Skeletal muscle satellite cell (primary cell): ENCODE measurements at regions not wholly inside any gene's neighbourhood (a gene's known extent, or its start where the extent isn't known, plus 50 kb on each side); places are given as distances from the start of the nearest gene placed in this dataset.

ENCODE experiments used
- H3K27me3 ChIP-seq: 2 replicates; pipeline ENCODE4 v1.7.0; 2013; ENCODE audit warnings: low read length; ENCODE audit not compliant: control insufficient read depth, insufficient read depth
- H3K36me3 ChIP-seq: 2 replicates; pipeline ENCODE4 v1.7.0; 2013; ENCODE audit warnings: mild to moderate bottlenecking, control low read depth, low read length; ENCODE audit not compliant: insufficient read depth
- H3K4me1 ChIP-seq: 2 replicates; pipeline ENCODE4 v1.7.0; 2013; ENCODE audit warnings: low read length; ENCODE audit not compliant: control insufficient read depth, insufficient read depth
- H3K4me2 ChIP-seq: 2 replicates; pipeline ENCODE4 v1.7.0; 2013; ENCODE audit warnings: mild to moderate bottlenecking, low read length
- H3K4me3 ChIP-seq: 2 replicates; pipeline ENCODE4 v1.7.0; 2013; ENCODE audit warnings: low read length
- H3K9ac ChIP-seq: 2 replicates; pipeline ENCODE4 v1.7.0; 2013; ENCODE audit warnings: mild to moderate bottlenecking, low read depth, low read length, moderate library complexity
- H3K9me3 ChIP-seq: replicated peaks from 2 replicates; pipeline ENCODE4 v1.7.0; 2013; ENCODE audit warnings: mild to moderate bottlenecking, control low read depth, low read length

DNA sequence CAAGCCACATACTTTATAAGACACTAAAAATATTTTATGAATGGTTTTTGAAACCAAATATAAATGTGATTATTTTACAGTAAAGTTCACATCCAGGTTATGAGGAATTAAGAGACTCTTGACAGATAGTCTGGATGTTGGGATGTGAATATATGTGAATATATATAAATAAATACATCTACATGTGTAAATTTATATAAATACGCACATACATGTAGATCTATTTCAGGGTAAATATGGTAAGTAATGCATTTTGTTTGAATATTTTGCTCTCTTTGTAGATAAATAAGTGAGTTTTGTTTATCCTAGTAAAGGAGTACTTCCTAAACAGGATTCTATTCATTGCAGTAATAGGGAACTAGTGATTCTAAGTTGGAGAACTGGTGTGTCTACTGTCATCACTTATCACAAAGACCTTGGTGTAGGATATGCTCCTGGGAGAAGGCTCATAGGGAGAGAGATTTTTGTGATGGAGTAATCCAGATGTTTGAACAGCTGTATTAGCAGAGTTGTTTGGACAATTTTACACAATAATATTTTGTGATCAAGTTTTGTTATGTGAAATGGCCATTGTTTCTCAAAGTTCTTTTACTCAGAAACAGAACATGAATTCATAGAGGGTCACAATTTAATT is 60.2 kb upstream of the NT5C1B start:
- H3K9ac ChIP-seq: no peak overlapping the region

DNA sequence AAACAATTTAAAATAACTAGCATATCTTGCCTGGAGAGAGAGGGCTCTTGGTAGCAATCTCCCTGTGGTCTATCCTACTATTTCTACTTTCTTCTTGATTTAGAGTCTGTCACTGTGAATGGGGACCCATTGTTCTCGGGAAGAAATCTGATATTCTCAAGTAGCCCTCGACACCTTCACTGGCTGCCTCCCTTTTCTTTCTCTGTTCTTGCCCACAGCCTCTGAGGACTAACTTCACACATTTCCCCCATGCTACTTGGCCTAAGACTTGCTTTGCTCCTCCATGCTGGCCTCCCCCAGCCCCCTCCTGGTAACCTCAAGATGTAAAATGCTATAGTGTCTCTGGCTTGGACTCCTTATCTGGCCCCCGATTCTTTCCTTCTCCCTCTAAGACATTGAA is 58.8 kb upstream of the NT5C1B start:
- H3K9ac ChIP-seq: no peak overlapping the region
- H3K36me3 ChIP-seq: no peaks in the 10 kb centered on the region
- H3K9me3 ChIP-seq: no peaks in the 10 kb centered on the region
- no peaks in the 10 kb centered on the region for H3K27me3 ChIP-seq
- H3K4me2 ChIP-seq: no peak overlapping the region
- no peak overlapping the region for H3K4me3 ChIP-seq
- peaks cover 20% of the 10 kb centered on the region for H3K4me1 ChIP-seq

More for the DNA sequence above, 60.2 kb upstream of the NT5C1B start:
- Histone ChIP-seq H3K4me2 (no peak overlapping the region), H3K4me1 (peaks cover 20% of the 10 kb centered on the region), H3K4me3 (no peak overlapping the region), H3K27me3 (no peaks in the 10 kb centered on the region), H3K36me3 (no peaks in the 10 kb centered on the region), H3K9me3 (no peaks in the 10 kb centered on the region)

DNA sequence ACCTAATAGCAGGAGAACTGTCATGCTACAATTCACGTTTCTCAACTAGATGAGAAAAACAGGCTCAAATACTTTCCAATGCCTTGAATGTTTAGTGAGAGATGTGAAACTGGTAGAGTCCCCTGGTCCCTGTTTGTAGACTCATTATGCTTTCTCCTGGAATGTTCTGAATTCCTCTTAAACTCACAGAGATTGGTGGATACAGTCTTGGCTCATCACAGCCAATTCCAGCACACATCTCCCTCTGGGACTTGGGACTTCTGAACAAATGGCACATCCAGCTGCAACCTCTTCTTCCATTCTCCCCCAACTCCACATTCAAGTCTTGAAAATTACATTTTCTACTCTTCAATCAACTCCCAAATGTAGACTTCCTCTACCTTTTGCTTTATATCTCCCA is 58.4 kb upstream of the NT5C1B start:
- Histone ChIP-seq H3K27me3 (no peaks in the 10 kb centered on the region), H3K4me2 (no peak overlapping the region), H3K9ac (no peak overlapping the region), H3K4me3 (no peak overlapping the region), H3K4me1 (peaks cover 17% of the 10 kb centered on the region), H3K36me3 (no peaks in the 10 kb centered on the region), H3K9me3 (no peaks in the 10 kb centered on the region)

DNA sequence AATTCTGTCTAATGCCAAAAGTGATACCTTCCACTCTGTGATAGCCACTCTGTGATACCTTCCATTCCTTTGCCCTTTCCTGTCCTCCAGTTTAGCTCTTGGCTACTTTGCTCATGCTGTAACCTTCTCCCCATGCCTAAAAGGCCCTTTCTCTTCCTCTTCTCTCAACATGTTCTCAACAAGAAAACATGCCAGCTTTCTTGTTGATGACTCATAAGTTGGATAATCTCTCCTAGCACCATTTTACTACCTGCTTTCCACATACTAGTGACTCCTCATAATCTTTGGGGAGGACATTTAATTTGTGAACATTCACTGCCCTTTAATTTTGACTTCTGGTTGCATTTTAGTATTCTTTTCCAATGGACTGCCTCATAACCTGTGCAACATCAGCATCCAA is 55.9 kb upstream of the NT5C1B start:
- H3K4me3 ChIP-seq: no peak overlapping the region
- H3K4me2 ChIP-seq: no peak overlapping the region
- no peak overlapping the region for H3K9ac ChIP-seq
- H3K27me3 ChIP-seq: no peaks in the 10 kb centered on the region
- peaks cover 3% of the 10 kb centered on the region for H3K4me1 ChIP-seq
- H3K36me3 ChIP-seq: no peaks in the 10 kb centered on the region
- H3K9me3 ChIP-seq: no peaks in the 10 kb centered on the region

DNA sequence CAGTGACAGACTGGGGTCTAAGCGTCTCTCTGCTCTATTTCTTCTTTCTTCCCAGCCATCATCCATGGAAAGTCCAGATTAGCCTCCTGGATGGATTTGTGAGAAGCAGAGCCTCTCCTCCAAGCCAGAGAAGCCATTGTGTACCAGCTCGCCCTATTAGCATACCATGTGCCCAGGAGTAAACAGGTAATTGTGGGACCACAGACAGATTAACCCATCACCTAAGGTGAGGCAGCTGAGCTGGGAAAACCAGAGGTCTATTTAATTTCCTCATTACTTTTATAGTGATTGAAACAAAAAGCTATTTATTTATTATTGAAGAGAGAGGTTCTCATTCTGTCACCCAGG is 54.7 kb upstream of the NT5C1B start:
- peaks cover 3% of the 10 kb centered on the region for H3K4me1 ChIP-seq
- no peak overlapping the region for H3K9ac ChIP-seq
- no peaks in the 10 kb centered on the region for H3K36me3 ChIP-seq
- H3K27me3 ChIP-seq: no peaks in the 10 kb centered on the region
- H3K9me3 ChIP-seq: no peaks in the 10 kb centered on the region
- H3K4me2 ChIP-seq: no peak overlapping the region
- no peak overlapping the region for H3K4me3 ChIP-seq

DNA sequence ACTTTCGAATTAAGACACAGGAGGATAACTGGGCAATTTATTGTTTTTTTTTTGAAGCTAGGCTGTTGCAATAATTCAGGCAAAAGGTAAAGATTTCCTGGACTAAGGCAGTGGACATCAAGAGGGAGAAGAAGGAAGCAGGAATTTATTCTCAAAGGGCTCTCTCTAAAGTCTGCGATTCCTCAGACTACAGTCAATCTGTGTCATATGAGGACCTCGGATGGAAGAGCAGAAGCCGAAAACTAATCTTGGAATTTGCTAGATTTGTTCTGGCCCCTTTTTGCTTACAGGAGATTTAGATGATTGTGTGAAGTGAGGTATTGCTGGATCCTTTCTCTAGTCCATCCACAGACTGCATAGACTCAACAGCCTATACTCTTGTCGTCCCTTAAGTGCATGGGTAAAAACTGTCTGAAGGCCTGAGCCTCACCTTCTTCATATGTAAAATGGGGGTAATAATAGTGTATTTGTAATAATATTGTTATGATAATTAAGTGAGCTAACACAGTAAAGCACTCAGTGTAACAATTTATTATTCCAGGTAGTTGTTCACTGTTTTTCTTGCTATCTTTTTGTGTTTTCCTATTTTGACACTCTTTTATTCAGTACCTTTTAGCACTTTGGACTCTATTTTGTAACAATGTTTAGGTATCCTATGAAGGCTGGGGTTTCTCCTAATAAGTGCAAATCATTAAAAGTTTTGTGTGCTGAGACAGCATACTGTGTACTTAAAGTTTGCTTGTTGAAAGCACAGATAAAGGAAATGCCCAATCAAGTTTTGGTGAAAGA is 54.2 kb upstream of the NT5C1B start:
- no peaks in the 10 kb centered on the region for H3K27me3 ChIP-seq
- H3K9me3 ChIP-seq: no peaks in the 10 kb centered on the region
- peaks cover 3% of the 10 kb centered on the region for H3K4me1 ChIP-seq
- no peak overlapping the region for H3K4me2 ChIP-seq
- no peak overlapping the region for H3K4me3 ChIP-seq
- no peak overlapping the region for H3K9ac ChIP-seq
- no peaks in the 10 kb centered on the region for H3K36me3 ChIP-seq

DNA sequence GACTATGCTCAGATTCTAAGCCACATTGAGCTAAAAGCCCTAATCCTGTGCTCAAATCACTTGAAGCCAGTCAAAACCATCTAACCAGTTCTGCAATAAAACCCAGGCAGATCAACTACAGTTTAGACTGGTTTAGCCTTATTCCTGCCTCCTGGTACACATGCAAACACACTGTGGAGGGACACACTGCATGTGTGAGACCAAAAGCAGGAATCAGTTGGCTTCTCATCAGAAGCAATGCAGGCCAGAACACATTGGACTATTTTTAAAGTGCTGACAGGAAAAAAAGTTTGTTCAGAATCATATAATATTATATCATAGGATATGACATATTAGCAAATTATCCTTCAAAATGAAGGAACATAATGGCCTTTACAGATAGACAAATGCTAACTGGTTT is 52.5 kb upstream of the NT5C1B start:
- peaks cover 2% of the 10 kb centered on the region for H3K9me3 ChIP-seq
- H3K27me3 ChIP-seq: no peaks in the 10 kb centered on the region
- no peak overlapping the region for H3K4me3 ChIP-seq
- no peaks in the 10 kb centered on the region for H3K36me3 ChIP-seq
- no peak overlapping the region for H3K9ac ChIP-seq
- H3K4me1 ChIP-seq: peaks cover 3% of the 10 kb centered on the region
- H3K4me2 ChIP-seq: no peak overlapping the region

DNA sequence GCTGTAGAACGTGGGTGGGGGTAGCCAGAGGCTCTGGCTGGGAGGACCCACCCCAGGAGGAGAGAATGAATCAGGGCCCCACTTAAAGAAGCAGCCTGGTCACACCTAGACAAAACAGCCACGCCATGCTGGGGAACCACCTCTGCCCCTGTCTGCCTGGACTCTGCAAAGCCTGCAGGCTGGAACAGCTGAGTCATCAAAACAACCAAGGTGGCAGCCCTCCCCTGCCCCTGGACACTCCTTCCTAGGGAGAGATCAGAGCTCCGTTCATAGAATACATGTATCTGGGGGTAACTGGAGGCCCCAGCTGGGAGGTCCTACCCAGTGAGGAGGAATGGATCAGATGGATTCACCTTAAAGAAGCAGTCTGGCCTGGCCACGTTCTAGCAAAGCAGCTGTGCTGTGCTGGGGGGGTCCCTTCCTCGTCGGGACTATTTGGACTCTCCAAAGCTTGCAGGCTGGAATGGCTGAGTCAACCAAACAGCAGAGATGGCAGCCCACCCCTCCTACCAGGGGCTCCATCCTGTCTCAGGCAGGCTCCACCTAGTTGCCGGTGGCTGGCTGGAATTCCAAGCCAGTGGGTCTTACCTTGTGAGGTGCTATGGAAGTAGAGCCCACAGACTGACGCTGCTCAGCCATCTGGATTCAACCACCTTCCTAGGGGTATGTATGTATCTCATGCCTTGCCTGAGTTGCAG is 50.5 kb upstream of the NT5C1B start:
- no peak overlapping the region for H3K4me3 ChIP-seq
- H3K27me3 ChIP-seq: no peaks in the 10 kb centered on the region
- H3K9ac ChIP-seq: no peak overlapping the region
- no peaks in the 10 kb centered on the region for H3K4me1 ChIP-seq
- no peak overlapping the region for H3K4me2 ChIP-seq
- no peaks in the 10 kb centered on the region for H3K36me3 ChIP-seq
- peaks cover 11% of the 10 kb centered on the region for H3K9me3 ChIP-seq
